Nephron progenitor cell (in vitro differentiated cells): ENCODE measurements at regions not wholly inside any gene's neighbourhood (a gene's known extent, or its start where the extent isn't known, plus 50 kb on each side); places are given as distances from the start of the nearest gene placed in this dataset.
"Not testable (repeated sequence)": the region's sequence is repeated elsewhere in the genome, so short reads cannot be mapped to it uniquely, and the experiment has no call there.

Experiments used
- DNase-seq: peaks from one replicate; pipeline ENCODE4 v3.0.0; 2021
- H3K27ac Mint-ChIP-seq: 2 replicates; pipeline ENCODE4 v1.8.0; 2021; ENCODE audit warnings: mild to moderate bottlenecking, moderate library complexity, mixed read lengths
- H3K27me3 Mint-ChIP-seq: 2 replicates; pipeline ENCODE4 v1.8.0; 2021; ENCODE audit warnings: mild to moderate bottlenecking, low read depth, mixed read lengths; ENCODE audit not compliant: poor library complexity
- H3K36me3 Mint-ChIP-seq: 2 replicates; pipeline ENCODE4 v1.8.0; 2021; ENCODE audit warnings: low read depth, mixed read lengths
- H3K4me1 Mint-ChIP-seq: 2 replicates; pipeline ENCODE4 v1.8.0; 2021; ENCODE audit warnings: mixed read lengths
- H3K4me3 Mint-ChIP-seq: 2 replicates; pipeline ENCODE4 v1.8.0; 2021; ENCODE audit warnings: mild to moderate bottlenecking, moderate library complexity, mixed read lengths
- H3K9me3 Mint-ChIP-seq: 2 replicates; pipeline ENCODE4 v1.8.0; 2021; ENCODE audit warnings: mild to moderate bottlenecking, moderate library complexity, mixed read lengths
- TF ChIP-seq, protein P1 (sequence below): fragments of 200-600 bp; sonication (generic); IDR thresholded peaks from 2 replicates; pipeline ENCODE4 v1.5.0; 2021; ENCODE audit warnings: antibody characterized with exemption

DNA sequence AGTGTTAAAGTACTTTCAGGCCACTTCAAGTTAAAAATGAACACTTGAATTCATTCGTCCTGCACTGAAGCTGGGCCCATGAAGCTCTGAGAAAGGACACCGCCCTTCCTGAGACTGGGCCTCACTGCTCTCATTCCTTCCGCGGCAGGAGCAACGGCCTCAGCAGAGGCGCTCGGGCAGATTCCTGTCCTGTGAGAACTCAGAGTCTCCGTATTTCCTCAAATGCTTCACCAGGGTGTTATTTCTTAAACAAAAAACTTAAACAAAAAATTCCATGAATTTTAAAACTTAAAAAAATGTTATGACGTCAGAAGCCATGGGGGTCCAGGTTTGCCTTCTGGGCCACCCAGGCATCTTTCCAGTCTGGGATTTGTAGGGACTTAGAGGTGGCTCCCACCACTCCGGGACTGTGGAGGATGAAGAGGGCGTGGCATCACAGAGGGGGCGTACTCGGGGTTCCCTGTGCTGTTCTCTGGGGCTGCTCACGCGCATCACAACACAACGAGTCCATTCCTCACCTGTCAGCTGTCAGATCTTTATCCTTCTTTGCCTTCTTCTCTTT lies 115.9 kb upstream of the ASB18 start:
- DNase-seq: no peak
- Mint-ChIP-seq H3K9me3 (peaks cover 6% of the 10 kb centered on the region), H3K36me3 (peaks cover 9% of the 10 kb centered on the region), H3K4me3 (no peak overlapping the region), H3K4me1 (peaks cover 6% of the 10 kb centered on the region), H3K27me3 (peaks cover 6% of the 10 kb centered on the region), H3K27ac (no peak overlapping the region)
- TF ChIP-seq, protein P1, sequence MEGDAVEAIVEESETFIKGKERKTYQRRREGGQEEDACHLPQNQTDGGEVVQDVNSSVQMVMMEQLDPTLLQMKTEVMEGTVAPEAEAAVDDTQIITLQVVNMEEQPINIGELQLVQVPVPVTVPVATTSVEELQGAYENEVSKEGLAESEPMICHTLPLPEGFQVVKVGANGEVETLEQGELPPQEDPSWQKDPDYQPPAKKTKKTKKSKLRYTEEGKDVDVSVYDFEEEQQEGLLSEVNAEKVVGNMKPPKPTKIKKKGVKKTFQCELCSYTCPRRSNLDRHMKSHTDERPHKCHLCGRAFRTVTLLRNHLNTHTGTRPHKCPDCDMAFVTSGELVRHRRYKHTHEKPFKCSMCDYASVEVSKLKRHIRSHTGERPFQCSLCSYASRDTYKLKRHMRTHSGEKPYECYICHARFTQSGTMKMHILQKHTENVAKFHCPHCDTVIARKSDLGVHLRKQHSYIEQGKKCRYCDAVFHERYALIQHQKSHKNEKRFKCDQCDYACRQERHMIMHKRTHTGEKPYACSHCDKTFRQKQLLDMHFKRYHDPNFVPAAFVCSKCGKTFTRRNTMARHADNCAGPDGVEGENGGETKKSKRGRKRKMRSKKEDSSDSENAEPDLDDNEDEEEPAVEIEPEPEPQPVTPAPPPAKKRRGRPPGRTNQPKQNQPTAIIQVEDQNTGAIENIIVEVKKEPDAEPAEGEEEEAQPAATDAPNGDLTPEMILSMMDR: no peak

DNA sequence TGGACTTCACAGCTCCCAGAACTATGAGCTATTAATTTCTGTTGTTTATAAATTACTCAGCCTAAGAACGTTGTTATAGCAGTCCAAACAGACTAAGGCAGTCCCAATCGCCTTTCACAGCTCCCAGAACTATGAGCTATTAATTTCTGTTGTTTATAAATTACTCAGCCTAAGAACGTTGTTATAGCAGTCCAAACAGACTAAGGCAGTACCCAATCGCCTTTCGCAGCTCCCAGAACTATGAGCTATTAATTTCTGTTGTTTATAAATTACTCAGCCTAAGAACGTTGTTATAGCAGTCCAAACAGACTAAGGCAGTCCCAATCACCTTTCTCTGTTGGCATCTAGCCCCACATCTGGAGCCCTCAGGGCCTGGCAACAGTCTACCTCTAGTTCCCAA lies 117.0 kb upstream of the ASB18 start:
- not testable (repeated sequence) for H3K27ac Mint-ChIP-seq

DNA sequence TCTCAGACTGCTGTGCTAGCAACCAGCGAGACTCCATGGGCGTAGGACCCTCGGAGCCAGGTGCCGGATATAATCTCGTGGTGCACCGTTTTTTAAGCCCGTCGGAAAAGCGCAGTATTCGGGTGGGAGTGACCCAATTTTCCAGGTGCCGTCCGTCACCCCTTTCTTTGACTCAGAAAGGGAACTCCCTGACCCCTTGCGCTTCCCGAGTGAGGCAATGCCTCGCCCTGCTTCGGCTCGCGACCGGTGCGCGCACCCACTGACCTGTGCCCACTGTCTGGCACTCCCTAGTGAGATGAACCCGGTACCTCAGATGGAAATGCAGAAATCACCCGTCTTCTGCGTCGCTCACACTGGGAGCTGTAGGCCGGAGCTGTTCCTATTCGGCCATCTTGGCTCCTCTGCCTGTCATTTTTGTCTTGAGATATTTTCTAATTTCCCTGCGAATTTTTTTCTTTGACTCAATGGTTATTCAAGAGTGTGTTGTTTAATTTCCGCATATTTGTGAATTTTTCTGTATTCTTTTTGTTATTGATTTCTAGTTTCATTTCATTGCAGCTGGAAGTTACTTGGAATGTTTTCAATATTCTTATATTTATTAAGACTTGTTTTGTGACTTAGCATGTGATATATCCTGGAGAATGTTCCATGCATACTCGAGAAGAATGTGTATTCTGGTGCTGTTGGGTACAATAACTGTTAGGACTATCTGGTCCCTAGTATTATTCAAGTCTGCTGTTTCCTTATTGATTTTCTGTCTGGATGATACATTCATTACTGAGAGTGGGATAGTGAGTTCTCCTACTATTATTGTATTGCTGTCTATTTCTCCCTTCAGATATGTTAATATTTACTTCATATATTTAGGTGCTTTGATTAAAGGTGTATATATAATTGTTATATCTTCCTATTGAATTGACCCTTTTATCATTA lies 125.3 kb upstream of the ASB18 start:
- not testable (repeated sequence) for H3K27me3 Mint-ChIP-seq, H3K4me1 Mint-ChIP-seq, DNase-seq
- Mint-ChIP-seq H3K4me3 (peak overlapping the region; percentile 27), H3K27ac (peak overlapping the region; percentile 39), H3K9me3 (peaks cover 20% of the 10 kb centered on the region), H3K36me3 (peaks cover 30% of the 10 kb centered on the region)

More for the DNA sequence above, 117.0 kb upstream of the ASB18 start:
- H3K9me3 Mint-ChIP-seq, DNase-seq, H3K4me1 Mint-ChIP-seq, H3K27me3 Mint-ChIP-seq, H3K4me3 Mint-ChIP-seq, H3K36me3 Mint-ChIP-seq: not testable (repeated sequence)

DNA sequence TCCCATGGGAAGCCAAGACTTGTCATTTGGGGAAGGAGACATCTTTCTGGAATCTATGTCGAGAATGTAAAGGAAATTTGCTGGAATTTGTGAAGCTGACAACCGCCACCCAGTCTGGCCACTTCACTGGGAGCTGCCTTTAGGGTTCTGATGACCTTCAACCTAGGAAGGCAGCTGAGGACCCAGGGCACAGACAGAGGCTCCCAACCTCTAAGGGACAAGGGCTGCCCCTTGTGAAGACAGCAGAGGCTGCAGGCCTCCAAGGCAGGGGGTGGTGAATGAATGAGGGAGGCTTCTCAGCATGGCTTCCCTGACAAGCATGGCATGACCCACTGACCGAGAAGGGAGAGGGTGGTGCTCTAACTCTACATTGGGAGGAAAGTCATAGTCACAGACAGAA lies 128.9 kb upstream of the ASB18 start:
- H3K36me3 Mint-ChIP-seq: peaks cover 30% of the 10 kb centered on the region
- H3K27me3 Mint-ChIP-seq: peaks cover 4% of the 10 kb centered on the region
- H3K4me3 Mint-ChIP-seq: no peak overlapping the region
- DNase-seq: no peak
- H3K27ac Mint-ChIP-seq: no peak overlapping the region
- H3K4me1 Mint-ChIP-seq: peaks cover 13% of the 10 kb centered on the region
- TF ChIP-seq, protein P1: no peak
- peaks cover 16% of the 10 kb centered on the region for H3K9me3 Mint-ChIP-seq

DNA sequence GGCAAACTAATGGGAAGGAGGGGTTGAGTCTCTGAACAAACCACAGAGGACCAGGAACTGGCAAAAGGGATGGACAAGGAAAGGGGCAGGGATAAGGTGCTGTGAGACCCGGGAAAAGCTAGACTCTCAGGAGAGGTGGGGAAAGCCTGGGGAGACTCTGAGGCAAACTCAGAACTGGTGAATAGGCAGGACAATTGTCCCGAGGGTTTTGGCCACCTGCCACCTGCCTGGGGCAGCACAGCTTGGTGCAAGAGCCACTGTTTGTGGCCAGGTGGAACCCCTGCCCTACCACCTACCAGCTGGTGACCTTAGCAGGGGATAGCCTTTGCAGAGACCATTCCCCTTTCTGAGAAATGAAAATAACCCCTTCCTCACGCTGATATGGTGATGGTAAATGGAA lies 129.4 kb upstream of the ASB18 start:
- Mint-ChIP-seq H3K27ac (no peak overlapping the region), H3K4me1 (peaks cover 13% of the 10 kb centered on the region), H3K4me3 (no peak overlapping the region), H3K27me3 (peaks cover 4% of the 10 kb centered on the region), H3K9me3 (peaks cover 16% of the 10 kb centered on the region), H3K36me3 (peaks cover 30% of the 10 kb centered on the region)
- TF ChIP-seq, protein P1: no peak
- DNase-seq: no peak

DNA sequence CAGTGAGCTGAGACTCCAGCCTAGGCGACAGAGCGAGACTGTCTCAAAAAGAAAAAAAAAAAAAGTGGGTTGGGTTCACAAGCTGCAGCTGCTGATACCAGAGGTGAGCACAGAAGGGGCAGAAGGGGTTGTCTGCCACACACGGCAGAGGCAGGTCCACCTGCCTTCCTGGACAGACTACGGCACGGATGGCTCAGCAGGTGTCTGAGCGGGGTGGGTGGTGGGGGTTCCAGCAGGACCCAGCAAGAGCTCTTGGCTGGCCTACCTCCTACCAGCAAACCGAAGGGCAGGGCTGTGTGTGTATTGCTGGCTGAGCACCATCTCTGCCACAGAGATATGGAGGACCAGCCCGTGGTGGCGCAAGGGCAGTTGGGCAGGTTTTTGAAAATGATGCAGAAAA lies 130.4 kb upstream of the ASB18 start:
- Mint-ChIP-seq H3K4me1 (peaks cover 11% of the 10 kb centered on the region), H3K27me3 (peaks cover 4% of the 10 kb centered on the region), H3K36me3 (peaks cover 25% of the 10 kb centered on the region), H3K27ac (no peak overlapping the region), H3K4me3 (no peak overlapping the region), H3K9me3 (peaks cover 12% of the 10 kb centered on the region)
- TF ChIP-seq, protein P1: no peak
- no peak for DNase-seq
